ENCODE measurements at regions not wholly inside any gene's neighbourhood (a gene's known extent, or its start where the extent isn't known, plus 50 kb on each side); places are given as distances from the start of the nearest gene placed in this dataset.
"Not testable (repeated sequence)": the region's sequence is repeated elsewhere in the genome, so short reads cannot be mapped to it uniquely, and the experiment has no call there.

DNA sequence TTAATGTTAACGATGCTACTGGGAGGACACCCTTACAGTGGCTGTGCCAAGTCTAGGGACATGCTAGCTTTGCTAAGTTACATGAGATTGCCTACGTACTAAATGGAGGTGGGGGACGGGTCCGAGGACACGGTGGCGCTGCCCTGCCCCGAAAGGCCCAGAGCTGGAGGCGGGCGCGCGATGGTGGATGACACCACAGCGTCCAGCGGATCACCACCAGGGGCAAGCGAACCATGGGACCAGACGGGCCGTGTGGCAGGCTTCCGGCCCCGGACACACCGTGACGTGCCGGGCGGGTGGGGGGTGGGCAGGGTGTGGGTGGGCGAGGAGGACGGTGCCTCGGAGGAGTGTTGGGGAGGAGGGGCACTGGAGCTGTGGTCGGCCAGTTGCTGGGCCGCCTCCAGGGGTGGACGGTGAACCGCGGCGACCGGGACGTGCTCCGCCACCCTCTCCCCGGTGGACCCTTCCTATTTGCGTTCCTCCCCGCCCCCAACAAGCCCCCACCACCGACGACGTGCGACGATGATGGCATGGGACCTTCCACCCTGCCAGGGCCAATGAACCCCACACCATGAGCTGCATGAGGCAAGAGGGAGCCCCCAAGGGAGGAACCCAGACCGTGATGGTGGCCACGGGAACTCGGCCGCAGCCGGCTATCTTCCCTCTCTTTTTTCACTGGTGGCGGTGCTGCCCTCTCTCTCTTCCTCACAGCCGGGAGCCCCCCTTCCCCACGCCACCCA is 773.3 kb upstream of the DEFB115 start:
- no peaks in the 10 kb centered on the region for H4K20me1 ChIP-seq (ENCODE audit: insufficient read depth, low read length)
- DNase-seq (ENCODE audit: insufficient read length, low spot score, missing footprints): peak; percentile 29
- no peak overlapping the region for H3K4me3 ChIP-seq (ENCODE audit: insufficient read depth, low read length)
- no peaks in the 10 kb centered on the region for H3K36me3 ChIP-seq (ENCODE audit: insufficient read depth, low read length)
- TF ChIP-seq, protein P1, sequence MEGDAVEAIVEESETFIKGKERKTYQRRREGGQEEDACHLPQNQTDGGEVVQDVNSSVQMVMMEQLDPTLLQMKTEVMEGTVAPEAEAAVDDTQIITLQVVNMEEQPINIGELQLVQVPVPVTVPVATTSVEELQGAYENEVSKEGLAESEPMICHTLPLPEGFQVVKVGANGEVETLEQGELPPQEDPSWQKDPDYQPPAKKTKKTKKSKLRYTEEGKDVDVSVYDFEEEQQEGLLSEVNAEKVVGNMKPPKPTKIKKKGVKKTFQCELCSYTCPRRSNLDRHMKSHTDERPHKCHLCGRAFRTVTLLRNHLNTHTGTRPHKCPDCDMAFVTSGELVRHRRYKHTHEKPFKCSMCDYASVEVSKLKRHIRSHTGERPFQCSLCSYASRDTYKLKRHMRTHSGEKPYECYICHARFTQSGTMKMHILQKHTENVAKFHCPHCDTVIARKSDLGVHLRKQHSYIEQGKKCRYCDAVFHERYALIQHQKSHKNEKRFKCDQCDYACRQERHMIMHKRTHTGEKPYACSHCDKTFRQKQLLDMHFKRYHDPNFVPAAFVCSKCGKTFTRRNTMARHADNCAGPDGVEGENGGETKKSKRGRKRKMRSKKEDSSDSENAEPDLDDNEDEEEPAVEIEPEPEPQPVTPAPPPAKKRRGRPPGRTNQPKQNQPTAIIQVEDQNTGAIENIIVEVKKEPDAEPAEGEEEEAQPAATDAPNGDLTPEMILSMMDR (IDR thresholded peaks at IDR 0.05; ENCODE audit: extremely low read depth, low read depth, low read length): no peak
- H3K27me3 ChIP-seq (ENCODE audit: insufficient read depth, low read length): no peaks in the 10 kb centered on the region
- H3K79me2 ChIP-seq (ENCODE audit: insufficient read depth, low read length): no peaks in the 10 kb centered on the region
- H3K9me3 ChIP-seq (ENCODE audit: low read depth, low read length): no peaks in the 10 kb centered on the region
- H3K27ac ChIP-seq (ENCODE audit: low read depth, low read length): no peak overlapping the region
- H3K4me2 ChIP-seq (ENCODE audit: insufficient read depth, low read length): no peak overlapping the region
- no peak overlapping the region for H2AFZ ChIP-seq (ENCODE audit: low read length)
- H3K4me1 ChIP-seq (ENCODE audit: insufficient read depth, low read length): no peaks in the 10 kb centered on the region

DNA sequence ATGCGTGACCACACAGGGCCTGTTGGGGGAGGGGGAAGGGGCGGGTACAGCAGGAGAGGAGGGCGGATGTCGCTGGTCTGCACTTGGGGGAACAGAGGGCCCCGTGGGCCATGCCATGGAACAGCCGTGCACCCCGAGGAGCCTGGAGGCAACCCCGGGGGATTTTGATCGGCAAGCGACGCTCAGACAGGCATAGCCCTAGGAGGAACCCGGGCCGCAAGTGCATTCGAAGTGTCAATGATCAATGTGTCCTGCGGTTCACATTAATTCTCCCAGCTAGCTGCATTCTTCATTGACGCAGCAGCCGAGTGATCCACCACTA is 772.8 kb upstream of the DEFB115 start:
- Histone ChIP-seq H3K9me3 (ENCODE audit: low read depth, low read length) (no peaks in the 10 kb centered on the region), H3K4me3 (ENCODE audit: insufficient read depth, low read length) (no peak overlapping the region), H3K4me1 (ENCODE audit: insufficient read depth, low read length) (no peaks in the 10 kb centered on the region), H3K79me2 (ENCODE audit: insufficient read depth, low read length) (no peaks in the 10 kb centered on the region), H3K27me3 (ENCODE audit: insufficient read depth, low read length) (no peaks in the 10 kb centered on the region), H3K4me2 (ENCODE audit: insufficient read depth, low read length) (no peak overlapping the region), H4K20me1 (ENCODE audit: insufficient read depth, low read length) (no peaks in the 10 kb centered on the region), H2AFZ (ENCODE audit: low read length) (no peak overlapping the region), H3K27ac (ENCODE audit: low read depth, low read length) (no peak overlapping the region), H3K36me3 (ENCODE audit: insufficient read depth, low read length) (no peaks in the 10 kb centered on the region)
- DNase-seq (ENCODE audit: insufficient read length, low spot score, missing footprints): peak; percentile 44
- TF ChIP-seq, protein P1 (IDR thresholded peaks at IDR 0.05; ENCODE audit: extremely low read depth, low read depth, low read length): no peak

DNA sequence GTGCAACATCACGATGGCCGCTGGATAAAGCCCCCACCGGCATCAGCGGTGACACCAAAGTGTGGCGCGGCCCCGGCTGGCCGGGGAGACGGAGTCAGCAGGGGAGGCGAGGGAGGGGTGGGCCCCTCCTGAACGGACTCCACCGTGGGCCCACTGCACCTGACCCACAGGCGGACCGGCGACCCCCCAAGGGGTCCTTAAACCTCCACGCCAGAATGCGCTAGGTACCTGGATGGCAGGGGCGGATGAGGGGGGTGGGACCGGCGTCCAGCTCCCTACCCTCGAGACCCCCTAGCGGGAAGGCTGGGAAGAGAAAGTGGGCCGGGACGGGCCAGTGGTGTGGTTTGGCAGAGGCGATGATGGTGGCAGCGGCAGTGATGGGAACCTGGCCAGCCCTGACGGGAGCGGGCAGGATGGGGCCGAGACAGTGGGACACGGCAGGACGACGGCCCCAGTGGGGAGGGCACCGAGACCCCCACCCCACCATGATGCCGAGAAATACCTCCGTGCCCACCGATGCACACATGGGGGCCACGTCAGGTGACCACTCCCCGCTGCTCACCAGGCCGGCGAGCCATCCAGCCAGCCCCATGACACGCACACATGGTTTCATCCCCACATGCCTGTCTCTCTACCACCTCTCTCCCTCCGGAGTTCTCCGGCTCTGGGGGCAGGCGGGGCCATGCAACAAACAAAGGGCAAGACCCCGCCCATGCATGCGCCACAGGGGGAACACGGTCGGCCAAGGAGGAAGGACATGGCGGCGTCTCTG is 771.9 kb upstream of the DEFB115 start:
- H3K36me3 ChIP-seq (ENCODE audit: insufficient read depth, low read length): no peaks in the 10 kb centered on the region
- DNase-seq (ENCODE audit: insufficient read length, low spot score, missing footprints): peak; percentile 64
- no peak overlapping the region for H2AFZ ChIP-seq (ENCODE audit: low read length)
- no peak overlapping the region for H3K27ac ChIP-seq (ENCODE audit: low read depth, low read length)
- no peak overlapping the region for H3K4me2 ChIP-seq (ENCODE audit: insufficient read depth, low read length)
- H3K9me3 ChIP-seq (ENCODE audit: low read depth, low read length): no peaks in the 10 kb centered on the region
- TF ChIP-seq, protein P1 (IDR thresholded peaks at IDR 0.05; ENCODE audit: extremely low read depth, low read depth, low read length): no peak
- H3K79me2 ChIP-seq (ENCODE audit: insufficient read depth, low read length): no peaks in the 10 kb centered on the region
- no peak overlapping the region for H3K4me3 ChIP-seq (ENCODE audit: insufficient read depth, low read length)
- H3K27me3 ChIP-seq (ENCODE audit: insufficient read depth, low read length): no peaks in the 10 kb centered on the region
- no peaks in the 10 kb centered on the region for H3K4me1 ChIP-seq (ENCODE audit: insufficient read depth, low read length)
- no peaks in the 10 kb centered on the region for H4K20me1 ChIP-seq (ENCODE audit: insufficient read depth, low read length)

DNA sequence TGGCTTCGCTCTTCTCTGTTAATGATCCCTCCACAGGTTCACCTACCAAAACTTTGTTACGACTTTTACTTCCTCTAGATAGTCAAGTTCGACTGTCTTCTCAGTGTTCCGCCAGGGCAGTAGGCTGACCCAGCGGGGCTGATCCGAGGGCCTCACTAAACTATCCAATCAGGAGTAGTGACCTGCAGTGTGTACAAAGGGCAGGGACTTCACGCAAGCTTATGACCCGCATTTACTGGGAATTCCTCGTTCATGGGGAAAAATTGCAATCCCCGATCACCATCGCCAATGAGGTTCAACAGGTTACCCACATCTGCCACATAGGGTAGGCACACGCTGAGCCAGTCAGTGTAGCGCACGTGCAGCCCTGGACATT is 771.4 kb upstream of the DEFB115 start:
- Histone ChIP-seq H3K27me3 (ENCODE audit: insufficient read depth, low read length) (no peaks in the 10 kb centered on the region), H3K4me1 (ENCODE audit: insufficient read depth, low read length) (no peaks in the 10 kb centered on the region), H3K4me2 (ENCODE audit: insufficient read depth, low read length) (no peak overlapping the region), H3K36me3 (ENCODE audit: insufficient read depth, low read length) (no peaks in the 10 kb centered on the region), H3K79me2 (ENCODE audit: insufficient read depth, low read length) (no peaks in the 10 kb centered on the region), H3K4me3 (ENCODE audit: insufficient read depth, low read length) (no peak overlapping the region), H3K9me3 (ENCODE audit: low read depth, low read length) (no peaks in the 10 kb centered on the region), H3K27ac (ENCODE audit: low read depth, low read length) (no peak overlapping the region), H2AFZ (ENCODE audit: low read length) (no peak overlapping the region), H4K20me1 (ENCODE audit: insufficient read depth, low read length) (no peaks in the 10 kb centered on the region)
- TF ChIP-seq, protein P1 (IDR thresholded peaks at IDR 0.05; ENCODE audit: extremely low read depth, low read depth, low read length): no peak
- peak; percentile 43 for DNase-seq (ENCODE audit: insufficient read length, low spot score, missing footprints)

DNA sequence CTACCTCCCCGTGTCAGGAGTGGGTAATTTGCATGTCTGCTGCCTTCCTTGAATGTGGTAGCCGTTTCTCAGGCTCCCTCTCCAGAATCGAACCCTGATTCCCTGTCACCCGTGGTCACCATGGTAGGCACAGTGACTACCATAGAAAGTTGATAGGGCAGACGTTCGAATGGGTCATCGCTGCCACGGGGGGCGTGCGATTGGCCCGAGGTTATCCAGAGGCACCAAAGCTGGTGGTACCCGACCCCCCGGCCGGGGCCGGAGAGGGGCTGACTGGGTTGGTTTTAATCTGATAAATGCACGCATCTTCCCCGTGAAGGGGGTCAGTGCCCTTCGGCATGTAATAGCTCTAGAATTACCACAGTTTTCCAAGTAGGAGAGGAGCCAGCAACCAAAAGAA is 770.0 kb upstream of the DEFB115 start:
- not testable (repeated sequence) for H2AFZ ChIP-seq (ENCODE audit: low read length); H3K79me2 ChIP-seq (ENCODE audit: insufficient read depth, low read length); H4K20me1 ChIP-seq (ENCODE audit: insufficient read depth, low read length); H3K27ac ChIP-seq (ENCODE audit: low read depth, low read length); H3K4me1 ChIP-seq (ENCODE audit: insufficient read depth, low read length); H3K4me2 ChIP-seq (ENCODE audit: insufficient read depth, low read length); H3K9me3 ChIP-seq (ENCODE audit: low read depth, low read length); H3K36me3 ChIP-seq (ENCODE audit: insufficient read depth, low read length); H3K4me3 ChIP-seq (ENCODE audit: insufficient read depth, low read length); DNase-seq (ENCODE audit: insufficient read length, low spot score, missing footprints); H3K27me3 ChIP-seq (ENCODE audit: insufficient read depth, low read length)

All from osteoblast (primary cell).